GM12875 (cell line): ENCODE measurements at regions not wholly inside any gene's neighbourhood (a gene's known extent, or its start where the extent isn't known, plus 50 kb on each side); places are given as distances from the start of the nearest gene placed in this dataset.

Source experiments
- H3K4me3 ChIP-seq: one replicate; pipeline ENCODE4 v1.5.1; 2011; ENCODE audit warnings: low read depth, low read length, control low read depth
- CTCF ChIP-seq: IDR thresholded peaks from 2 replicates; pipeline ENCODE4 v1.5.1; 2011; ENCODE audit warnings: low read depth, mild to moderate bottlenecking, control low read depth, inconsistent platforms, low read length, moderate library complexity, borderline replicate concordance; ENCODE audit not compliant: insufficient read depth

GRCh38 chr11:97990162-97990920, 1030.4 kb upstream of the CNTN5 start:
- no peak overlapping the region for H3K4me3 ChIP-seq
- TF ChIP-seq CTCF, result no peak

- no peak overlapping the region for H3K4me3 ChIP-seq
- no peak for TF ChIP-seq CTCF
Observed at GRCh38 chr11:97993562-97993961, 1027.2 kb upstream of the CNTN5 start.

- TF ChIP-seq CTCF, result no peak
- no peak overlapping the region for H3K4me3 ChIP-seq
Observed at GRCh38 chr11:97995874-97996273, 1024.9 kb upstream of the CNTN5 start.

- TF ChIP-seq CTCF, result no peak
- H3K4me3 ChIP-seq, result no peak overlapping the region
Observed at GRCh38 chr11:97996762-97997161, 1024.0 kb upstream of the CNTN5 start.

- H3K4me3 ChIP-seq, result no peak overlapping the region
- TF ChIP-seq CTCF, result no peak
Observed at GRCh38 chr11:98003606-98004371, 1017.0 kb upstream of the CNTN5 start.

- TF ChIP-seq CTCF, result no peak
- no peak overlapping the region for H3K4me3 ChIP-seq
Observed at GRCh38 chr11:98007072-98007471, 1013.7 kb upstream of the CNTN5 start.

- no peak overlapping the region for H3K4me3 ChIP-seq
- TF ChIP-seq CTCF, result no peak
Observed at GRCh38 chr11:98027652-98028051, 993.1 kb upstream of the CNTN5 start.
